HG02798 (cell line): ENCODE measurements at regions not wholly inside any gene's neighbourhood (a gene's known extent, or its start where the extent isn't known, plus 50 kb on each side); places are given as distances from the start of the nearest gene placed in this dataset.
A peak's percentile ranks its signal among the peaks of the same experiment; 100 is the strongest.
"Not testable (repeated sequence)": the region's sequence is repeated elsewhere in the genome, so short reads cannot be mapped to it uniquely, and the experiment has no call there.

Experiments used
- ATAC-seq: cut with Tn5 transposase; IDR thresholded peaks from one replicate; pipeline ENCODE4 v1.9.1; 2021; ENCODE audit warnings: mild to moderate bottlenecking; ENCODE audit not compliant: unreplicated experiment, poor library complexity

DNA sequence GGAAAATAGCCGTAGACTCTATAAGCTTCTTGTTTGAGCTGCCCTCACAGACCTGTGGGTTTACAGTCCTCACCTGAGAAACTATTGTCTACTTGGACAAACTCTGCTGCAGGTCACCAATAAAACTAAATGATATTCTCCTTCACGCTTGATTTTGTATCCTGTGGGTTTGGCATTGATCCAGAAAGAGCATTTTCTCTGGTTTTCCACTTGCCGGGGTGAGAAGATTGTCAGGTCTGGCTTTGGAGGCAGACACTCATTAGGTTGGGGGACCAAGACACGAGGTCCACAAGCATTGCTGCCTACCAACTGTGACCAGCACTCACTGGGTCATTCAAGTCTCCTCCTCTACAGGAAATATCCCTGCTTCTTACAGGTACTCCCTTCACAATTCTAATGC is 68.5 kb downstream of the CDC14C start:
- no peak for ATAC-seq

DNA sequence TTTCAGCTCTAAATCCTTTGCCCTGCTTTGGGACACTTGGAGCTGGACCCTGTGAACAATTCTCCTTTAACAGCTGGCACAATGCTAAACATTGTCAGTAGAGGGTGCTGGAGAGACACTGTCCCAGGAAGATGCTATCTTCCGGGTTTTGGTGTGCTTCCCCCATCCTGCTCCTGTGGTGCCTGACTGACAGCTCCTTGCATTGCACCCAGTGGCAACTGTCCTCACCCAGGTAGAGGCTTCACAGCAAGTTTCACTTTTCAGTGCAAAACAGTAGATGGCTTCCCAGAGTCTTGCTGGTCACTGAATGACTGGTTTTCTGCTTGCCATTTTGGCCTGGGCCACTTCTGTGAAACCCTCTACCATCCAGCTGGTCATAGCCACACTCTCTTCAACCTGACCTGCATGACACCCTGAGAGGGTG is 77.3 kb downstream of the CDC14C start:
- peak; percentile 99 for ATAC-seq

GRCh38 chr7:49010717-49011116 is 86.4 kb downstream of the CDC14C start:
- no peak for ATAC-seq

DNA sequence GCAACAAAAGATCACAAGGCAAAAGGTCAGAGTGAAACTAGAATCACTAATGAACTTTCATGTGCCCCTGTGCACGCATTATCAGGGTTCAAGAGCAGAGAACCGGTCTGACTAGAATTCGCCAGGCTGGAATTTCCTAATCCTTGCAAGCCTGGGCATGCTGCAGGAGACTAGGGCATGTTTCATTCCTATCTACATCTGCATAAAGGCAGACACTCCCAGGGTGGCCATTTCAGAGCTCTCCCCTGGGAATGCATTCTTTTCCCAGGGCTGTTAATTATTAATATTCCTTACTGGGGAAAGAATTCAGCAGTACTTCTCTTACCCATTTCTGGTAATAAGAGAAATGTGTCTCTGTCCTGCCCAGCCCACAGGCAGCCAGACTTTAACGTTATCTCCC is 90.5 kb downstream of the CDC14C start:
- ATAC-seq: no peak

DNA sequence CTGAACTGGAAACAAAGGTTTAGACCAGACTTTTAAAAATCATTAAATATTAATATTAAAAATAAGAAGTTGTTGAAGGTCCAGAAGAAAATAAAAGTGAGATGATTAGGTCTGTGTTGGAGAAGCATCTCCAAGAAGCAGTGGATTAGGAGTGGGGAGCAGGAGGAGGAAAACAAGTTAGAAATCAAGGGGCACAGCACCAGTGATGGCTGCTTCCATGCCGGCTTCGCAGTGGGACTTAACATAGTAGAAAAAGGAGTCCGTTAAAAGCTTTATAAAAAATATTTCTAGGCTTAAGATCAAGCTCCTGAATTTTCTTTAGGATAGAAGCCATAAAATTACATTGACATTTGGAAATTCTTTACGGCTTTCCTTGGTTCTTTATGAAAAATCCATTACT is 95.8 kb downstream of the CDC14C start:
- ATAC-seq: no peak

DNA sequence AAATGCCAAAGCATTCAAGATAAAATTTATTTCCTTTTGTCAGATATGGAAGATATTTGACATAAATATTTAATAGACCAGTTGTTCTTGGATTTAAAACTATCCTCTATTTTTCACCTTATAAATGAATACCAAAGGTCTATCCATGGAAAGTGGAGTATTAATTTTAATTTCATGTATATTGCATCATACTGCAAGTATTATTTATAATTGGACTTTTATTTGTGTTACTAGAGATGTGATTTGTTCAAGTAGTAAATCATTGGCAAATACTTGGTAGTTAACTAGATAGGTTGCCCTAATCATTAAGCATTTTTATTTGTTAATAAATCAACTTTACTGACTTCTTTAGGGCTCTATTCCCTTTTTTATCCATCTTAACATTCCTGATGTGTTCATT is 98.1 kb downstream of the CDC14C start:
- ATAC-seq: no peak

- no peak for ATAC-seq
Measured at GRCh38 chr7:49023345-49024328, 99.3 kb downstream of the CDC14C start.

- ATAC-seq: no peak
Measured at GRCh38 chr7:49030221-49030620, 105.9 kb downstream of the CDC14C start.

DNA sequence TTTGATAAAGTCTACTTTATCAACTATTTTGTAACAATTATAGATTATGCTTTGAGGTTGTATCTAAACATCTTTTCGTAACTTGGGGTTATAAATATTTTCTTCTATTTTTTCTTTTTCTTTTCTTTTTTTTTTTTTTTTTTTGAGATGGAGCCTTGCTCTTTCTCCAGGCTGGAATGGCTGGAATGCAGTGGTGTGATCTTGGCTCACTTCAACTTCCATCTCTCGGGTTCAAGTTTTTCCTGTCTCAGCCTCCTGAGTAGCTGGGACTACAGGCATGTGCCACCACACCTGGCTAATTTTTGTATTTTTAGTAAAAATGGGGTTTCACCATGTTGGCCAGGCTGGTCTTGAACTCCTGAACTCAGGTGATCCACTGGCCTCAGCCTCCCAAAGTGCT is 108.8 kb downstream of the CDC14C start:
- not testable (repeated sequence) for ATAC-seq

GRCh38 chr7:49037346-49038210 is 113.2 kb downstream of the CDC14C start:
- ATAC-seq: no peak

DNA sequence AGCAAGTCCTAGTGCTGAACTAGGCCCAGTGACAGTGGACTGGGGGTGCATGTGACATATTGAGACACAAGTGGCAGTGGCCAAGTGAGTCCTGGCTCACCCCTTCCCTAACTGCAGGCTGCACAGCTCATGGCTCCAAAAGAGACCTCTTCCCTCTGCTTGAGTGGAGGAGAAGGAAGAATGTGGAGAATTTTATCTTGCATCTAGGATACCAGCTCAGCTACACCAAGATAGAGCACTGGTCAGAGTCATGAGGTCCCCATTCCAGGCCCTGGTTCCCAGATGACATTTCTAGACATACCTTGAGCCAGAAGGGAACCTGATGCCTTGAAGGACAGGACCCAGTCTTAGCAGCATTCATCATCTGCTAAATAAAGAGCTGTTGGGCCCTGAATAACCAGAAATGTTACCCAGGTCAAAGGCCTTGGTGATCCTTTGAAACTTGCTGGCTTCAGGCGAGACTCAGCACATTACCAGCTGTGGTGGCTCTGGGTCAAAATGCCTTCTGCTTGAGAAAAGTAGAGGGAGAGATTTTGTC is 114.5 kb downstream of the CDC14C start:
- ATAC-seq: no peak

DNA sequence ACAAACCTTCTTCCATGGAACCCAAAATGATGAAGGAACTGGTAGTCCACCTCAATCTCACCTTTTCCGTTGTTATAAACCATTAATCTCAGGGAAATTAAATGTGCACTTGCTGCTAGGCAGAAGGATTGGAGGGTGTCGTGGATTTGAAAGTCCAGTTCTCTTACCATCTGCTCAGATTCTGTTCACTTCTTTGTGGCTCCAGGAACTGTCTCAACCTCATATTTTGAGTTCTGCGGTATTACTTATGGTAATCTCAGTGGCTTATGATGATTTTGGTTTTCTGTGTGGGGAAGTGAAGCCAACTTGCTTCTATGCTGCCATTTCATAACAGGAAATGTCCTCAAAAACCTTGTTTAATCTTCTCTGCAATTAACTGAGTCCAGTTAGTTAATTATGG is 136.4 kb downstream of the CDC14C start:
- no peak for ATAC-seq

- no peak for ATAC-seq
Measured at GRCh38 chr7:49074538-49074937, 150.2 kb downstream of the CDC14C start.

DNA sequence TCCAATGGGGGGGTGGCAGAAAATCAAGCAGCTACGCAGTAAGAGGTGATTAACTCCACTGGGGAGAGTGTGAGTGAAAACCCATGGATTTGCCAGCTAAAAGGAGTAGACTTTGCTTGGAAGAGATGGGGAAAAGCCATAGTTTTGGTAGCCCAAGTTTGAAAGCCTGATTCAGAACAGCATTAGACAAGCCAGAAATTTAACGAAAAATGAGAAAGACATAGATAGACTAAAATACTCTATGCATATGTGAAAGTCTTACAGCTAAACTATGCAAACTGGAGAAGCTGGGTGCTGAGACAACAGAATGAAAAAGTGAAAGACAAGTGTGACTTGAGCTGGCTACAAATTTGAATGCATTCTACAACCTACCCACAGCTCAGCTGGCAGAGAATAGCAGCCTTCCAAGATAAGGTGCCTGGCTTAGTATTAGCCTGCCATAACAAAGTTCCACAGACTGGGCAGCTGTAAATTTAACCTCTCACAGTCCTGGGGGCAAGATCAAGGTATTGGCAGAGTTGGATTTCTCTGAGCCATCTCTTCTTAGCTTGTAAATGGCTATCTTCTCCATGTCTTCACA is 156.6 kb downstream of the CDC14C start:
- ATAC-seq: no peak

DNA sequence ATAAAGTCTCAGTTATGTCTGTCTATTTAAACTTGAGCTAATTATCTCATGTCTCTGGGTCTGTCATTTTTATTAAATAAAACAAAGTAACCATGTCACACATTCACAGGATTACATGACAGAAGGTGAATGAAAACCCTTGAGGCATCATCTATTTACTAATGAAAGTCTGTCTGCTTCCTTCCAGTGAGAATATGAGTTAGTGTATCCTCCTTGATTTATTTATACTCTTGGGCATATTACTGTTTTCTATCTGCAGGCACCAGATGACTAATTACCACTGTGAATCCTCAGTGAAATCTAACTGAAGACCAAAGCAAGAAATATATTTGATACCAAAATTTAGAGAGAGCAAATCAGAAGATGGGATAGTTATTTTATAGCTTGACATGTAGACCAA is 163.7 kb downstream of the CDC14C start:
- ATAC-seq: no peak

- no peak for ATAC-seq
Measured at GRCh38 chr7:49089717-49090116, 165.4 kb downstream of the CDC14C start.

DNA sequence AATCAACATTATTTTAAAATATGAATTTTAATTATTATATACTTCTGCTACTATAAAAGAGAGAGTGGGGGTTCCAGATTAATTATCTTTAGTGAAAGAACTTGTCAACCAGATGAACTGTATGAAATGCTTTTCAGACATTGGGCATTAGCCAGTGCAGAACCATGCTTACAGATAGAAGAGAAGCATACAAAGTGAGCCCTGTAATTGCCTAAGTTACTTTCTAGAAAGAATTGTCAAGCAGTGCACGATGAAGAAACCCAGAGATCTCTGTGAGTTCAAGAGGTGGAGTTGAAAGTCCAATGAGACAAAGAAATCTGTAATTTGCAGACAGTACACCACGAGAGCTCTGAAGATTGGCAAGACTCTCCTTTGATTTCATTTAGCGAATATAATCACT is 166.7 kb downstream of the CDC14C start:
- ATAC-seq: no peak

GRCh38 chr7:49091519-49091918 is 167.2 kb downstream of the CDC14C start:
- ATAC-seq: no peak

DNA sequence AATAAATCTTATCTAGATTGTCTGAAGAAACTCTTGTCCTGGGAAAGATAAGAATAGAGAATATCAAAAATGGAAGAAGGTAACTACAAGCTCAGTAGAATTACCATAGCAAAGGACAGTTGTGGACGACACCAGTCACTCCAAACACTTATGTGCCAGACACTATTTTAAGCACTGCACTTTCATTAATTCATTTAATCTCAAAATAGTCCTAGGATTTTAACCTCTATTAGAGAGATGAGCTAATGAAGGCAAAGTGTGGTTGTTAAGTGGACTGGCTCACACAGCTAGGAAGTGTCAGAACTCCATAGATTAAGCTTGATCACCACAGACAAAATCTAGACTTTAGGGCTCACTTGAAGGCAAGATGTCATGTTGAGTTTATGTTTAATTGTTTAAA is 168.9 kb downstream of the CDC14C start:
- no peak for ATAC-seq

GRCh38 chr7:49094866-49095265 is 170.5 kb downstream of the CDC14C start:
- no peak for ATAC-seq
